ENCODE measurements at regions not wholly inside any gene's neighbourhood (a gene's known extent, or its start where the extent isn't known, plus 50 kb on each side); places are given as distances from the start of the nearest gene placed in this dataset.
A peak's percentile ranks its signal among the peaks of the same experiment; 100 is the strongest.
"Not testable (repeated sequence)": the region's sequence is repeated elsewhere in the genome, so short reads cannot be mapped to it uniquely, and the experiment has no call there.

DNA sequence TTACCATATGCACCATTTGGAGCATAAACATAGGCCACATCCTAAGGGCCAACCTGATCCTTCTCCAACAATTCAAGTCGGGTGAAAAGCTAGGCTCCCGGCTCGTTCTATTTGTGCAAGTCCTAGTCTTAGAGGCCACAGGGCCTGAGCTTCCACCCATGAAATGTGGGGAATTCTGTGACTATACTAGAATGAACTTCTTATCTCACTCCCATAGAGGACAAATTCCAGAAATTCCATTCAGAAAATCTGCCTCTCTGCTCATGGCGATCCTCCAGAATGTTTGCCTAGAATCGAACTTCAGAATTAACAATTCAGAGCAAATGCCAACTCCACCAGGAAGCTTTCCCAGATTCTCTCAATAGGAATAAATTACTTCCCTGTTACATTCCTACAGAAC is 187.9 kb downstream of the BCL11A start:
- ATAC-seq, result no peak
- no peaks in the 10 kb centered on the region for H3K36me3 Mint-ChIP-seq

DNA sequence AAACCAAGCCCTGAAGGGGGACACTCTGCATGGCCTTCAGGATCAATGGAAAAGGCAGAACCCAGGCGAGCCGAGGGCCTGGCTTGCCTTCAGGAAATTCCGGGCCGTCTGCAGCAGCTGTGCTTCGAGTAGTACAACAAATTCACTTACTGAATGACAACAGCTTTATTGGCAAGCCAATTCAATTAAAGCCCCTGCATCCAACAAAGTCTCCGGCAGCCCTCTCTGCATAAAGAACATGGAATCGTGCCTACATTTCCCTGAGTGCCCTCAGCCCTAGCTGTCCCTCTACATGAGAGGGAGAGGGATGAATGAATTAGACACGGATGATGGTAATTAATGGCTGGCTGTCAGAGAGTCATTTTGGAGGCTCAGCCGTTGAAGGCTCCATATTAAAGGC is 189.0 kb downstream of the BCL11A start:
- Mint-ChIP-seq H3K36me3 (no peaks in the 10 kb centered on the region), H3K9me3 (no peaks in the 10 kb centered on the region), H3K27ac (no peak overlapping the region)
- ATAC-seq (no peak), DNase-seq (ENCODE audit: low spot score in 2 of 2) (no peak)

More for the DNA sequence above, 187.9 kb downstream of the BCL11A start:
- no peak for DNase-seq (ENCODE audit: low spot score in 2 of 2)
- Mint-ChIP-seq H3K9me3 (no peaks in the 10 kb centered on the region), H3K27ac (no peak overlapping the region)

DNA sequence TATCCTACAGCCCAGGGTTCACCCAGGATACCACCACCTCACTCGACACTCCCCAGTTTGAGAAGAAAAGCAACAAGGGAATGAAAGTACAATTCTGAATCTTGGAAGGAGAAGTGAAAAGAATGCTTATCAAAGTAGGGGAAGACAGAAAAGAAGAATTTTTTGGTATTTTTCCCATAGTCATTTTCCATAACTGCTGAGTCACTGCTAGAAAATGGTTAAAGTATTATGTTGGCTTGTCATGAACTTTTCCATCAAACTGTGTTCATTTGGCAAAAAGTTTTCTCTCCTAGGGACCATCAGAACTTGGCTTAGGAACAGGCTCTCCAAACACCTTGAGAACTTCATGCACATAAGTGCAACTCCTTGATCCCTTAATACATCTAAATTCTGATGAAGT is 192.0 kb downstream of the BCL11A start:
- ATAC-seq, result no peak
- no peak for DNase-seq (ENCODE audit: low spot score in 2 of 2)
- no peak overlapping the region for H3K27ac Mint-ChIP-seq
- no peaks in the 10 kb centered on the region for H3K9me3 Mint-ChIP-seq
- no peaks in the 10 kb centered on the region for H3K36me3 Mint-ChIP-seq

DNA sequence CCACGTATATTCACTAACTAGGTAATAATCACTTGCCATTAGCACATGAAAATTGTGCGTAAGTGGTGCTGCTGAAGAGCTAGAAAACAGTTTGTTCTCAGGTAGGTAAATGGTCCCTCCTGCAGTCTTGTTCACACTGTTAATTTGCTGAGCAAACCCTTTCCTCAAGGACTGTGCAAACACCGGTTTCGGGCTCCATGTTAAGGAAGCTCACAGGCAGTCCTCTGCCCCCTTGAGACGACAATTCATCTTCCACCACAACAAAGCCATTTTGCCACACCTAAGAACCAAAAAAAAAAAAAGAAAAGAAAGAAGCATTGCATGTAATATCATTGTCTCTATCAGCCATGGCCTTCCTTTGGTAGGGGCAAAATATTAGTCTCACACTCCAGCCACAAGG is 193.9 kb downstream of the BCL11A start:
- H3K9me3 Mint-ChIP-seq, result no peaks in the 10 kb centered on the region
- no peaks in the 10 kb centered on the region for H3K36me3 Mint-ChIP-seq
- H3K27ac Mint-ChIP-seq, result no peak overlapping the region
- DNase-seq (ENCODE audit: low spot score in 2 of 2) (no peak), ATAC-seq (no peak)

DNA sequence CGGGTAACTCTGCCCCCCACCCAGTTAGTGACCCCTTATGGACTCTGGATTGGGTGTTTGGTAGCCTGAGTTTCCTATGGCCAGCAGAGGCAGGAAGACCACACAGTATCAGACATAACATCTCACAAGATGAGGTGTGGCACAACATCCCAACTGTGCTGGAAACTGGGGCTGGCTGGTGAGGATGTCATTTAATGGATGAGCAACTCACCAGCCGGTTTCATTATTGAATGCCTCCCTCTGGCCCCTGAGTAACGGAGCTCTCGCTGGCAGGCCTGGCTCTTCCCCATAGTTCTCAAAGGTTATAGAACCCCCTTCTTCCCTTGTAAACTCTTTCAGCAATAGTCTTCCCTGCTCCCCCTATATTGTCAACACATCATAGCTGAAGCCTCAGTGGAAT is 195.0 kb downstream of the BCL11A start:
- Mint-ChIP-seq H3K36me3 (no peaks in the 10 kb centered on the region), H3K27ac (no peak overlapping the region), H3K9me3 (no peaks in the 10 kb centered on the region)
- no peak for ATAC-seq
- no peak for DNase-seq (ENCODE audit: low spot score in 2 of 2)

DNA sequence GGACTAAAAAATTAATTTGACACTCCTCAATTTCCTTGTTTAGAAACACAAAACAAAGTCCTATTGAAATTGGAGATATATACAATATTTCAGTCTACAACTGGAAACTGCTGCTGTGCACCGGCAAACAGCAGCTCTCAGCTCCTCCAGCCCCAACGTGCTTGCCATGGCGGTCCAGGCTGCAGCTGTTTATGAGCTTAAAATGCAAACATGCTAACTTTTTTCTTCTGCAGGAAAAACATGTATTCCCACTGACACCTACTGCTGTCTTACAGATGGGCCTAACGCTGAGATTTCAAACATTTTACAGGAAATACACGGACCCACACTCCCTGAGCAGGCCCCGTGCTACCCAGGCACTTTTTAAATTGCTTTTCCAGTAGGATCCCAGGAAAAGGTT is 195.5 kb downstream of the BCL11A start:
- Mint-ChIP-seq H3K27ac (no peak overlapping the region), H3K36me3 (no peaks in the 10 kb centered on the region), H3K9me3 (no peaks in the 10 kb centered on the region)
- ATAC-seq (no peak), DNase-seq (ENCODE audit: low spot score in 2 of 2) (no peak)

DNA sequence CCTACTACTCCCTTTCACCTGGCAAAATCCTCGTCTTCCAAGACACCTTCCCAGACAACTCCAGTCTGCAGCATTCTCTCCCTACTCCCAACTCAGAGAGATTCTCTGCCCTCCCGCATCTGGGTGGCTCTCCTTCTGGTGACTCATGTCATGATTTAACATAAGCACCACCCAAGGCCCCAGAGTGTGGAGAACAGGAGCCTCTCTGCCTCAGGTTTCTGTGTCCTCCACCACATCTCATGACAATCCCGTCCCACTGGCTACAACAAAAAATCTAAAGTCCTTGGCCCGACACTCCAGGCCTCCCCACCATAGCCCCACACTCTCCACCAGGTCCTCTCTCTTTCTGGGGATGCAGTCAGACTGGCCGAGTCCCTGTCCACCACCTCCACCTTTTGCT is 197.1 kb downstream of the BCL11A start:
- Mint-ChIP-seq H3K9me3 (no peaks in the 10 kb centered on the region), H3K27ac (peak overlapping the region in 1 of 2 donors; percentile 92), H3K36me3 (no peaks in the 10 kb centered on the region)
- ATAC-seq, result no peak
- no peak for DNase-seq (ENCODE audit: low spot score in 2 of 2)

DNA sequence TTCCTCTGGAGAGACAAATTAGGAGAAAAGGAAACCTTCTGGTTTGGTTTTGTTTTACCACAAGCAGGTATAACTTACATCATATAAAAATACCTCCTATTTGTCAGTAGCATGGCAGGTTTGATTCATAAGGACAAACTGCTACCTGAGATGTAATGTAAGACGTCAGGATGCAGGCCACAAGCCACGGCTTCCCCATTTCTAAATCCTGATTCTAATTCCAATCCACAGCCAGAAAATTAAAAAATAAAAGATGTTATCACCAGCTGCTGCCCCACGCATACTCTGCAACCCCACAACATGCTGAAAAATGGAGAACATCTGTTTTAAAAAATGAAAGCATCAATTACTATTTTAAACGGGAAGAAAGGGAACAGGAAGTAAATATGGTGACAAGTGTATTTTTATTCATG is 197.6 kb downstream of the BCL11A start:
- no peaks in the 10 kb centered on the region for H3K9me3 Mint-ChIP-seq
- peak in 1 of 2 donors; percentile 53 for ATAC-seq
- no peak for DNase-seq (ENCODE audit: low spot score in 2 of 2)
- no peak overlapping the region for H3K27ac Mint-ChIP-seq
- no peaks in the 10 kb centered on the region for H3K36me3 Mint-ChIP-seq

DNA sequence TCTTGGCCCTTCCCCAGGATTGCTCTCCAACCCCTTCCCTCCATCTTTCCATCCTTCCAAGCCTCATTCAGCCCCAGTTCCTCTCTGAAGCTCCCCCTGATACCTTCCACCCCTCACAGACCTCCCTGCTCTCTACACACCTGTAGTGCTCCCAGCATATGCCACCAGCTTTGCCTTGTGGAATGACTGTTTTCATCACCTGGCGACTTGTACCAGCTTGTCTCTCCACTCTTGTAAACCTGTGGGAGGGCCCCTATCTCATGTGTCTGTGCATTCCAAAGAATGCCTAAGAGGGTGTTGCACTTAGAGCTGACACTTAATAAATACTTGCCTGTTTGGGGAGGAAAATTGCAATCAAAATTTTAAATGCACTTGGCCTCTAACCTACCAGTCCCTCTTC is 198.7 kb downstream of the BCL11A start:
- ATAC-seq (no peak), DNase-seq (ENCODE audit: low spot score in 2 of 2) (no peak)
- Mint-ChIP-seq H3K9me3 (no peaks in the 10 kb centered on the region), H3K36me3 (no peaks in the 10 kb centered on the region), H3K27ac (no peak overlapping the region)

DNA sequence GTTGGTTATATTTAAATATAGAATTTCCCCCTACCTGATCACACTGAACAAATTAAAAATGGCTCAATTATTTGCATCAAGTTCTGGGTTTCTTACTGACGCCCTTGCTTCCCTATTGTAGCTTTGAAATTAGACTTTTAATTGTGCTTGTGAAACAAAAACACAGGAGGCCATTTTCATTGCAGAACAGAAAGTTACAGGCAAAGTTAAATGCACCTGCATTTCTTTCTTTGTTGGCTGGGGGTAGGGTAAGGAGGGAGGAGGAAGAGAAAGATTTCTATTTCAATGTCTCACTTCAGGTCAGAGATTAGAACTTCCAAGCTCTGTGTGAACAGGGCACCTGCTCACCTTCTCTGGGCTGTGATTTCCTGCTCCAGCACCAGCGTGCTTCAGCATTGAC is 199.6 kb downstream of the BCL11A start:
- ATAC-seq, result no peak
- Mint-ChIP-seq H3K27ac (no peak overlapping the region), H3K9me3 (no peaks in the 10 kb centered on the region), H3K36me3 (no peaks in the 10 kb centered on the region)
- DNase-seq (ENCODE audit: low spot score in 2 of 2), result no peak

DNA sequence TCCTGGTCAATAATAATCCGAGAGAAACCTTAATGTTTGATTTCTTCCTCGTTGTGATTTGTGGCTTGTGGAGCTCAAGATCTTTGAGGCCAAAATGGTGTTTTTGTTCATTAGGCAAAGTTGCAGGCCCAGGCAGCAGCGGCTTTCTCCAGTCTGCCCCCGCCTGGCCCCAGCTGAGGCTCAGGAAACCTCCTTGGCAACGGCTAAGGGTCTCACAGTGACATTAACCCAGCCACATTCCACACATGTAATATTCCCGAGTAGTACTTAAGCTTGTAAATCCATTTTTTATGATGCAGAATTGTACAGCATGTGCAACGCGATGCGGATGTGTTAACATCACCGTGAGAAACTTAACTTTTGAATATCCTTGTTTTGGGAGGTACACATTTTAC is 200.1 kb downstream of the BCL11A start:
- no peaks in the 10 kb centered on the region for H3K9me3 Mint-ChIP-seq

DNA sequence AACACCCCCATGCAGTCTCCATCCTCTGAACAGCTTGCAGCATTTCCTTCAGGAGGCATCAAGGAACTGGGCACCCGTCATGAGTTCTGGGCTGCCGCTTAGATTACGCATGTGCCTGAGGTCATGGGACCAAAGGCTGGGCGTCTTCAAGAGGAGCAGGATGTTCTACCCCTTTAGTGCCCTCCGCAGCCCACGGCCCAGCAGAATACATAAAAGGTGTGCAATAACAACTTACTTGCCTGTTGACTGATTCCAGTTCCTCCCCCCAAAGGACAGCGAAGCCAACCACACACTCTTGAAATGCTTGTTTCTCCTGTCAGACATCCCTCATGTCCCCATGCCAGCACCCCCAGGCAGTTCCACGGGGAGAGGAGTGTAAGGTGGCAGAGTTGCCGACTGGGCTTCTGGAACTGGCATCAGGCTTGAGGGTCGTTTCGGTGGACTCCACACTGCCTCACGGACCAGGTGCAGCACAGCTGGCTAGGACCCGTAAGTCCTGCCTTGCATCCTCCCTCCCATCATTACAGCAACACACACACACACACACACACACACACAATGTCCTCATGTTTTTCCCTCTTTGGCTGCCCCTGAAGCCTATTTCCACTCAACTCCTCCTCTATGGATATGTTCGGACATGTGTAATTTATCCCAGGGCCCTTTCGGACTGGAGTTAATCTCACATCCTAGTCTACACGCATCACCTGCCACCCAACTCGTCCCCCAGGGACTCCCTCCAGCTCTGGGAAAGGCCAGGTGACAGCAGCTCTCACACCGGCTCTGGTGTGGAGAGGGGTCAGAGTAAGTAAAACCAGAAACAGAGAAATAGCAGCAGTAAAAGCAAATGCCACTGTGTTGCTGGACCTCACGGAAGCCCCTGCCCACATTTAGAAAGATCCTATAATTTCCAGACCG is 200.7 kb downstream of the BCL11A start:
- ATAC-seq (no peak), DNase-seq (ENCODE audit: low spot score in 2 of 2) (no peak)
- no peaks in the 10 kb centered on the region for H3K9me3 Mint-ChIP-seq
- H3K27ac Mint-ChIP-seq, result no peak overlapping the region
- H3K36me3 Mint-ChIP-seq, result no peaks in the 10 kb centered on the region

More for the DNA sequence above, 200.1 kb downstream of the BCL11A start:
- DNase-seq (ENCODE audit: low spot score in 2 of 2) (no peak), ATAC-seq (no peak)
- Mint-ChIP-seq H3K36me3 (no peaks in the 10 kb centered on the region), H3K27ac (no peak overlapping the region)

DNA sequence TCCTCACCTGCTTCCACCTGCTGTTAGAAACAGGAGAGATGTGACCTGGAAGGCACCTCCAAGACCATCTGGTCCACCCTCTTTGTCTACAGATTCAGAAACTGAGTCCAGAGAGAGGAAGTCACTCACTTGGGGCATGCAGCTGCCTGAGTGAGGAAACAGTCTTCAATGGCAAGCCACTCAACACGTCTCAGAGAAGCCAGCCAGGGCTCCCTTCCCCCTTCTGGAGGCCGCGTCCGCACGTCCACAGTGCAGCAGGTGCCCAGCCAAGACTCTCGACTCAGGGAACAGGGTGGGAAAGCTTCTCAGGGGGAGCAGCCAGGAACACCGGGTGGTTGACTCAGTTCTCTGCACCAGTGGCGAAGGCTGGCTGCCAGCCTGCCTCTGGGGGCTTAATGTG is 201.7 kb downstream of the BCL11A start:
- peak overlapping the region in 1 of 2 donors; percentile 24 for H3K27ac Mint-ChIP-seq
- no peak for ATAC-seq

DNA sequence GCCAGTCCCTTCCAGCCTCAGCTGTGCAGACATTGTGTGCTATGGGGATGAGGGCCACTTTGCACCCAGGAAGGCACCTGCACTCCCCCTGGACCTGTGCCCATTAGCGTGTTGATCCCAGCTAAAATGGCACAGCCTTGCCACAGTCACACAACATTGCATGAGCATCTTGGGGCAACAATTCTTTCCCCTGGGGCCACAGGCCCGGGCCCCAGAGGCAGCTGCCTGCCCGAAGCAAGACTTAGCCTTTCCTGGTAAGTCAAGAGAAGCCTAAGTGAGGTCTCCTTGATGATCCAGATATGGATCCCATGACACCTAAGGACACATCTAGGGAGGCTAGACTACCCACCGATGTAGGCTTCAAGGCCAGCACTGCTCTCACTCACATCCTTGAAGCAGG is 202.1 kb downstream of the BCL11A start:
- no peak for DNase-seq (ENCODE audit: low spot score in 2 of 2)
- Mint-ChIP-seq H3K9me3 (no peaks in the 10 kb centered on the region), H3K36me3 (no peaks in the 10 kb centered on the region), H3K27ac (no peak overlapping the region)
- no peak for ATAC-seq

More for the DNA sequence above, 201.7 kb downstream of the BCL11A start:
- H3K36me3 Mint-ChIP-seq, result no peaks in the 10 kb centered on the region
- no peaks in the 10 kb centered on the region for H3K9me3 Mint-ChIP-seq
- no peak for DNase-seq (ENCODE audit: low spot score in 2 of 2)

DNA sequence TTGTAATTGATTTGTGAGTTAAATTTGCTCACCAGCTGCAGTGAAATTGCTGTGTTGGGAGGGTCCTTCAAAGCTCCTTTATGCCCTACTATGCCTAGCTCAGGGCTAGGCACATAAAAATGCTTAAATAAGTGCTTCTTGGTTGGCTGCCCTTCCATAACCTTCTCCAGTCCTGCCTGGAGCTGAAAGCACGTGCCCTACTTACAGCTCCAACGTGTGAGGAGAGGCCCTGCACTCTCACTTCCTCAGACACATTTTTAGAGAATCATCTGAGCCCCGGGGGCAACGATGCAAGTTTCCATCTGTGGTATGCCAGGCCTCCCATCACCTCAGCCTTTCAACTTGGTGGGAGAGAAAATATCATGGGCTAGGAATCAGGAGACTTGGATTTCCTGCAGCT is 202.7 kb downstream of the BCL11A start:
- Mint-ChIP-seq H3K36me3 (no peaks in the 10 kb centered on the region), H3K27ac (no peak overlapping the region), H3K9me3 (no peaks in the 10 kb centered on the region)
- ATAC-seq, result no peak
- DNase-seq (ENCODE audit: low spot score in 2 of 2), result no peak

DNA sequence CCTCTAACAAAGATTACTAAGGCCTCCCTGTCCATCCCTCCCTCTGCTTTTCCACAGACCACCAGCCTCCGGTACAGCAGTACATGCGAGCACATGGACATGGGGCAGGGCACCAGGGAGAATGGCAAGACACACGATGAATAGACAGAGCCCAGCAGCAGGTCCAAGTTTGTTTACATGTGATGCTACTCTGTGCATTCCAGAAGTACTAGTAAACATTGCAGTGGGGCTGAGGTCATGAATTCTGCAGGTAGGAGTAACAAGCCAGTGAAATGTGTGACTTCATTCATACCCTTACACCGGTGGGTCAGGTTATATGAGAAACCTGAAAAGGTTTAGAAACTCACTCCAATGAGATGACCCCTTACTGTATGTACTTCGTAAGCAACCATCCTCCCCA is 205.7 kb downstream of the BCL11A start:
- H3K9me3 Mint-ChIP-seq, result no peaks in the 10 kb centered on the region
- no peak for ATAC-seq
- DNase-seq (ENCODE audit: low spot score in 2 of 2), result no peak
- no peaks in the 10 kb centered on the region for H3K36me3 Mint-ChIP-seq
- H3K27ac Mint-ChIP-seq, result no peak overlapping the region

DNA sequence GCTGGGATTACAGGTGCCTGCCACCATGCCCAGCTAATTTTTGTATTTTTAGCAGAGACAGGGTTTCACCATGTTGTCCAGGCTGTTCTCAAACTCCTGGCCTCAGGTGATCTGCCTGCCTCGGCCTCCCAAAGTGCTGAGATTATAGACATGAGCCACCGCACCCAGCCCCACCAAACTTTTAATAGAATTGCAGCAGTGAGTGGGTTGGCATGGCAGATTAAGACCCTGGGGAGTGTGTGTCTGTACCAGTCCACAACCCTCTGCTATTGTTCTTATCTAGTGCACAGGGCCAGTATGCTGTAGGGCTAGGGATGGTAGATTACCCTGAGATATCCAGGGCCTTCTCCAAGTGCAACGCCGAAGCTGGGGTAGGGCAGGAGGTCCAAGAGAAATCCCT is 211.0 kb downstream of the BCL11A start:
- not testable (repeated sequence) for DNase-seq (ENCODE audit: low spot score in 2 of 2); H3K27ac Mint-ChIP-seq; H3K36me3 Mint-ChIP-seq; ATAC-seq; H3K9me3 Mint-ChIP-seq

DNA sequence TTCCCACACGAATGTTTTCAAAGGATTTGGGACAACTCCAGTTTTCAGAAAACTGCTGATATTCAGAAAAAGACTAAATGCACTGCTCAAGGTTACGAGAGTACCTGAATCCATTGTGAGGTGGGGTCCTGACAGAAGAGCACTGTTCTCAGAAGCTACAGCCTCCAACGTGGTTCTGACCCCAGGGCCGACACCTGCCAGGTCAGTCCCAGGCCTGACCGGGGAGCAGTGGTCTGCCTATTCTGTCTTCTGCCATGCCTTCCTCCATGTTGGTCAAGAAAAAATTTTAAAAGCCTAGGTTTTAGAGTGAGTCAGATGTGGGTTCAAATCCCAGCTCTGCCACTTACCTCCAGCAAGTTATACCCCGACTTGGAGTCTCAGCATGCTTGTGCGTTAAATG is 212.3 kb downstream of the BCL11A start:
- Mint-ChIP-seq H3K27ac (no peak overlapping the region), H3K36me3 (no peaks in the 10 kb centered on the region), H3K9me3 (no peaks in the 10 kb centered on the region)
- DNase-seq (ENCODE audit: low spot score in 2 of 2) (no peak), ATAC-seq (no peak)
